ENCODE measurements at regions not wholly inside any gene's neighbourhood (a gene's known extent, or its start where the extent isn't known, plus 50 kb on each side); places are given as distances from the start of the nearest gene placed in this dataset.

DNA sequence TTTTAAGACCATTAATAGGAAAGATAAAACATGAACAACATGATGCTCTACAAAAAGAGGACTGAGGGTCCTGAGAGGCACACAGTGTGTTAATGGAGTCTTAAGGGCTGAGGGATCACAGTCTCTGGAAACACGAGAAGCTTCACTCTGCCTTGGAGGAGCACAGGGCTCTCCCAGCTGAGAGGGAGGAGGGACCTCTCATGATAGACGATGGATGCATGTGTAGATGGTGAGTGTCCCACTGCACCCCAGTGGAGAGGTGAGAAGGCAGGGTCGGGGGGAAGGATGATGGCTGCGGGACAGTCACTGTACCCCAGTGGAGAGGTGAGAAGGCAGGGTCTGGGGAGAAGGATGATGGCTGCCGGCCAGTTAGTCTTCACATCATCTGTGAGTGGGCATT lies 613.4 kb downstream of the IRX1 start:
- POLR2A ChIA-PET = no interaction called here
- TF ChIP-seq LEF1 (IDR thresholded peaks at IDR 0.05; ENCODE audit: borderline replicate concordance) (no peak), HDGF (IDR thresholded peaks at IDR 0.05; ENCODE audit: borderline replicate concordance) (no peak), ZNF384 (IDR thresholded peaks at IDR 0.05) (no peak), CTBP1 (IDR thresholded peaks at IDR 0.05; ENCODE audit: borderline replicate concordance) (no peak), TARDBP (IDR thresholded peaks at IDR 0.05) (no peak), BHLHE40 (IDR thresholded peaks at IDR 0.05; ENCODE audit: borderline replicate concordance) (no peak), SP1 (IDR thresholded peaks at IDR 0.05) (no peak), FOXM1 (IDR thresholded peaks at IDR 0.05; ENCODE audit: borderline replicate concordance) (no peak), ARNT (IDR thresholded peaks at IDR 0.05) (no peak), L3MBTL2 (conservative IDR thresholded peaks at IDR 0.05) (no peak), FOXK2 (IDR thresholded peaks at IDR 0.05) (no peak), FOXA1 (IDR thresholded peaks at IDR 0.05) (no peak), SUZ12 (IDR thresholded peaks at IDR 0.05) (no peak), ELF4 (IDR thresholded peaks at IDR 0.05) (no peak), NFRKB (IDR thresholded peaks at IDR 0.05) (no peak)
- TF ChIP-seq, protein P1, sequence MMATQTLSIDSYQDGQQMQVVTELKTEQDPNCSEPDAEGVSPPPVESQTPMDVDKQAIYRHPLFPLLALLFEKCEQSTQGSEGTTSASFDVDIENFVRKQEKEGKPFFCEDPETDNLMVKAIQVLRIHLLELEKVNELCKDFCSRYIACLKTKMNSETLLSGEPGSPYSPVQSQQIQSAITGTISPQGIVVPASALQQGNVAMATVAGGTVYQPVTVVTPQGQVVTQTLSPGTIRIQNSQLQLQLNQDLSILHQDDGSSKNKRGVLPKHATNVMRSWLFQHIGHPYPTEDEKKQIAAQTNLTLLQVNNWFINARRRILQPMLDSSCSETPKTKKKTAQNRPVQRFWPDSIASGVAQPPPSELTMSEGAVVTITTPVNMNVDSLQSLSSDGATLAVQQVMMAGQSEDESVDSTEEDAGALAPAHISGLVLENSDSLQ (IDR thresholded peaks at IDR 0.05) = no peak
- CTCF ChIA-PET = no interaction called here
- DNase-seq (ENCODE audit: extremely low spot score) = no peak

DNA sequence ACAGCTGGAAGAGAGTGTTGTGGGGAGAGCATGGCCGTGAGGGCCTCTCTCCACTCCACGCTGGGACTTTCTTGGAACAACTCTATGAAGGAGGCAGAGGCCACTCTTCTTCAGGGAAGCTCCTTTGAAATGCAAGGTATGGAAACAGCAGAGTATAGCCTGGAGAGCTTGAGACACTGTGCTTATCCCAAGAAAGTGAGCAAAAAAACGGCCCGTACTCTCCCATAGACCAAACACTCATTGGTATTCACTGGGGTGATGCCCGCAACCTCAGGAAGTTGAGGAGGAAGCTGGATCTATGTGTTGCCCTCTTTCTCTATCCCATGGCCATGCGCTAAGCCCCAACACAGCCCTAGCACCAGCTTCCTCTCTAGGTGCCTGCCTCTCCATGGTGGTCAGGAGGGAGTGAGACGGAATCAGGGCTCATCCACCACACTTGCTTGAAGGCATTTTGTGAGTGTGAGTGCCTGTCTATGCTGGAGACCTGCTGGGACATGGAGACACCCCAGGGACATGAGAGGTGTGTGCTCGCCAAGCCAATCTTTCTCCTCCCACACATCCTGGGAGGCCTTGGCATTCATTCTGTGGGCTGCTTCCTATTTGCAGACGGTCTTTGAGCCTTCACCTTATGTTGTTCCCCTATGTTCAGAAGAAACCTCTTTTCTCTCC lies 616.6 kb downstream of the IRX1 start:
- ChIA-PET CTCF (no interaction called here), POLR2A (no interaction called here)
- TF ChIP-seq CTBP1 (IDR thresholded peaks at IDR 0.05; ENCODE audit: borderline replicate concordance) = no peak
- TF ChIP-seq L3MBTL2 (conservative IDR thresholded peaks at IDR 0.05) = no peak
- no peak for TF ChIP-seq SUZ12 (IDR thresholded peaks at IDR 0.05)
- no peak for TF ChIP-seq FOXA1 (IDR thresholded peaks at IDR 0.05)
- no peak for TF ChIP-seq FOXM1 (IDR thresholded peaks at IDR 0.05; ENCODE audit: borderline replicate concordance)
- no peak for TF ChIP-seq FOXK2 (IDR thresholded peaks at IDR 0.05)
- no peak for TF ChIP-seq TARDBP (IDR thresholded peaks at IDR 0.05)
- no peak for TF ChIP-seq ELF4 (IDR thresholded peaks at IDR 0.05)
- TF ChIP-seq, protein P1 (IDR thresholded peaks at IDR 0.05) = no peak
- TF ChIP-seq BHLHE40 (IDR thresholded peaks at IDR 0.05; ENCODE audit: borderline replicate concordance) = no peak
- no peak for DNase-seq (ENCODE audit: extremely low spot score)

DNA sequence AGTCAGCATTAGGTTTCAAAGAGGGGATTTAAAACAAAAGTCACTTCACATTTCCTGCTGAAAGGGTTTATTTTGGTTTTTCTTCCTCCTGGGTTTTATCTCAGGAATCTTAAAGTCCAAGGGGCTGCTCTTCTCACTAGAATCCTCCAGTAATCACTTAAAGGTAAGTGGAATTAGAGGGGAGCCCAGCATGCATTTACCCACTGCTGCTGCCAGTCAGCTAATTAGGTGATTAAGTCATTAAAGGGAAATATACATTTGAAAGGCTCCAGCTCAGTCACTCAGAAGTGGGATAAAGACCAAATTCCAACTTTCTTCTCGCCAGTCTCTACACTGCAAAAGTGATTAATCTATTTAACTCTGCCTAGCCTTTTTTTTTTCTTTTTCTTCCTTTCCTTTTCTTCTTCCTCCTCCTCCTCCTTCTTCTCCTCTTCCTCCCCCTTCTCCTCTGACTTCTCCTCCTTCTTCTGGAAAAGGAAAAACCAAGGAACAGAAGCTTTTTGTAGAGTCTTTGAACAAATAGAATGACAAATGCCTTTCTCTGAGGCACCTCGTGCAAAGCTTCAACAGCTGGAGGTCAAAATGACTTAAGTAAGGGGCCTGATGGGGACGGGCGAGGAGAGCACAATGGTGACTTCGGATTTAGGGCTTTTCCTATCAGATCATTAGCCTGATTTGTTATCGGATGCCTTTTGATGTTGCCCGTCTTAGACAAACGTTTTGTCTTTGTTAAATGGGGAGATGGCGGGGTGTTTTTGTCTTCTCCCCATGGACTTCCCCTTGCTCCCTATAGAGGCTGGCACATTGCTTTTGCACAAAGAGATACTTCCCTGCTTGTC lies 617.6 kb downstream of the IRX1 start:
- ChIA-PET CTCF (no interaction called here), POLR2A (no interaction called here)
- TF ChIP-seq ARNT (IDR thresholded peaks at IDR 0.05) (no peak), ZNF384 (IDR thresholded peaks at IDR 0.05) (no peak), NFRKB (IDR thresholded peaks at IDR 0.05) (no peak), LEF1 (IDR thresholded peaks at IDR 0.05; ENCODE audit: borderline replicate concordance) (no peak), TARDBP (IDR thresholded peaks at IDR 0.05) (no peak), FOXA1 (IDR thresholded peaks at IDR 0.05) (no peak), FOXM1 (IDR thresholded peaks at IDR 0.05; ENCODE audit: borderline replicate concordance) (no peak), CTBP1 (IDR thresholded peaks at IDR 0.05; ENCODE audit: borderline replicate concordance) (no peak), SP1 (IDR thresholded peaks at IDR 0.05) (no peak)
- TF ChIP-seq, protein P1 (IDR thresholded peaks at IDR 0.05) = no peak
- no peak for DNase-seq (ENCODE audit: extremely low spot score)

DNA sequence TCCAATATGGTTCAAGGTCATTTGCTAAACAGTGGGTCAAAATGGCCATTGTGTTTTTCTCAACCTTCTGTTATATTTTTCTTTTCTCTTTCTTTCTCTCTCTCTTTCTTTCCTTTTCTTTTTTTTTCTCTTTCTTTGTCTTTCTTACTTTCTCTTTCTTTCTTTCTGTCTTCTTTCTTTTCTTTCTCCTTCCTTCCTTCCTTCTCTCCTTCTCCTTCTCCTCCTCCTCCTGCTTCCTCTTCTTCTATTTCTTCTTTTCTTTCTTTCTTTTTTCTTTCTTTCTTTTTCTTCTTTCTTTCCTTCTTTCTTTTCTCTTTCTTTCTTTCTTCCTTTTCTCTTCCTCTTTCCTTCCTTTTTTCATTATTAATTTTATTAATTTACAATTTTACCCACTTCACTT lies 619.5 kb downstream of the IRX1 start:
- ChIA-PET POLR2A (no interaction called here), CTCF (no interaction called here)
- no peak for TF ChIP-seq ARNT (IDR thresholded peaks at IDR 0.05)
- no peak for TF ChIP-seq SP1 (IDR thresholded peaks at IDR 0.05)
- TF ChIP-seq, protein P1 (IDR thresholded peaks at IDR 0.05) = no peak
- no peak for TF ChIP-seq BHLHE40 (IDR thresholded peaks at IDR 0.05; ENCODE audit: borderline replicate concordance)
- no peak for TF ChIP-seq FOXM1 (IDR thresholded peaks at IDR 0.05; ENCODE audit: borderline replicate concordance)
- no peak for TF ChIP-seq ZNF384 (IDR thresholded peaks at IDR 0.05)
- DNase-seq (ENCODE audit: extremely low spot score) = no peak

DNA sequence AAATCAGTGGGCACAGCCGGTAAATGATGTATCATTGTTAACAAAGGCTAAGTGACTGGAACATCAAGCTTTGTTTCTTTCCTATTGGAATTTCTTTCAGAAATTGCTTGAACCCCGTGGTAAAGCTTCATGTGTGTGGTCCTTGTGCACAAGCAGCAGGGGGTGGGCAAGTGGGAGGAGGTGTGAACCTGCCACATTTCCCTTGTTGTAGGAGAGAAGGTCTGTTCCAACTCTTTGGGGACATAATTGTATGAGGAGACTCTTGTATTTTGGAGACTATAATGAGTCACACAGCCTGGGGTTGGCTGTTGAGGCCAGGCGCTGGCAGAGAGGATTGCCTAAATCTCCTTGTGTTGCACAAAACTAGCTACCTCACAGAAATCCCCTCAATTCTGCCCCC lies 620.5 kb downstream of the IRX1 start:
- TF ChIP-seq L3MBTL2 (conservative IDR thresholded peaks at IDR 0.05) = no peak
- TF ChIP-seq NFRKB (IDR thresholded peaks at IDR 0.05) = no peak
- no peak for TF ChIP-seq BHLHE40 (IDR thresholded peaks at IDR 0.05; ENCODE audit: borderline replicate concordance)
- TF ChIP-seq ARNT (IDR thresholded peaks at IDR 0.05) = no peak
- TF ChIP-seq HDGF (IDR thresholded peaks at IDR 0.05; ENCODE audit: borderline replicate concordance) = no peak
- no peak for TF ChIP-seq CTBP1 (IDR thresholded peaks at IDR 0.05; ENCODE audit: borderline replicate concordance)
- TF ChIP-seq ELF4 (IDR thresholded peaks at IDR 0.05) = no peak
- TF ChIP-seq, protein P1 (IDR thresholded peaks at IDR 0.05) = no peak
- TF ChIP-seq FOXM1 (IDR thresholded peaks at IDR 0.05; ENCODE audit: borderline replicate concordance) = no peak
- no peak for TF ChIP-seq LEF1 (IDR thresholded peaks at IDR 0.05; ENCODE audit: borderline replicate concordance)
- no peak for TF ChIP-seq ZNF384 (IDR thresholded peaks at IDR 0.05)
- TF ChIP-seq SUZ12 (IDR thresholded peaks at IDR 0.05) = no peak
- no peak for TF ChIP-seq FOXK2 (IDR thresholded peaks at IDR 0.05)
- CTCF ChIA-PET = no interaction called here
- no peak for DNase-seq (ENCODE audit: extremely low spot score)
- POLR2A ChIA-PET = no interaction called here

Data from HEK293T (cell line).